Gastrocnemius medialis (tissue), 4 donors: ENCODE measurements at regions not wholly inside any gene's neighbourhood (a gene's known extent, or its start where the extent isn't known, plus 50 kb on each side); places are given as distances from the start of the nearest gene placed in this dataset.

Experiments used
- POLR2A ChIP-seq, 2 donors: fragments of 450-650 bp; IDR thresholded peaks; one replicate each; pipeline ENCODE4 v1.6.1; 2017; ENCODE audit warnings: antibody characterized with exemption in 2 of 2, mild to moderate bottlenecking in 2 of 2, moderate library complexity in 2 of 2
- TF ChIP-seq, protein P1 (sequence below), 5 experiments: fragments of 450-650 bp in 3 of 5; fragments of 200-600 bp in 2 of 5; sonication (generic) in 2 of 5; IDR thresholded peaks in 4 of 5; conservative IDR thresholded peaks in 1 of 5; 1 replicate in 4 of 5; 2 replicates in 1 of 5; pipeline ENCODE4 v1.5.1; 2016 to 2019; ENCODE audit warnings: antibody characterized with exemption in 5 of 5, mild to moderate bottlenecking in 3 of 5, moderate library complexity in 3 of 5

DNA sequence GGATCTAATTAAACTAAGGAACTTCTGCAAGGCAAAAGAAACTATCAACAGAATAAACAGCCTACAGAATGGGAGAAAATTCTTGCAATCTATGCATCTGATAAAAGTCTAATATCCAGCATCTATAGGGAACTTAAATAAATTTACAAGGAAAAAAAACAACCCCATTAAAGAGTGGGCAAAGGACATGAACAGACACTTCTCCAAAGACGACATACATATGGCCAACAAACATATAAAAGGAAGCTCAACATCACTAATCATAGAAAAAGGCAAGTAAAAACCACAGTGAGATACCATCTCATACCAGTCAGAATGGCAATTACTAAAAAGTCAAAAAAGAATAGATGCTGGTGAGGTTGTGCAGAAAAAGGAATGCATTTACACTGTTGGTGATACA, 134.8 kb upstream of the PAQR3 start:
- TF ChIP-seq, protein P1, sequence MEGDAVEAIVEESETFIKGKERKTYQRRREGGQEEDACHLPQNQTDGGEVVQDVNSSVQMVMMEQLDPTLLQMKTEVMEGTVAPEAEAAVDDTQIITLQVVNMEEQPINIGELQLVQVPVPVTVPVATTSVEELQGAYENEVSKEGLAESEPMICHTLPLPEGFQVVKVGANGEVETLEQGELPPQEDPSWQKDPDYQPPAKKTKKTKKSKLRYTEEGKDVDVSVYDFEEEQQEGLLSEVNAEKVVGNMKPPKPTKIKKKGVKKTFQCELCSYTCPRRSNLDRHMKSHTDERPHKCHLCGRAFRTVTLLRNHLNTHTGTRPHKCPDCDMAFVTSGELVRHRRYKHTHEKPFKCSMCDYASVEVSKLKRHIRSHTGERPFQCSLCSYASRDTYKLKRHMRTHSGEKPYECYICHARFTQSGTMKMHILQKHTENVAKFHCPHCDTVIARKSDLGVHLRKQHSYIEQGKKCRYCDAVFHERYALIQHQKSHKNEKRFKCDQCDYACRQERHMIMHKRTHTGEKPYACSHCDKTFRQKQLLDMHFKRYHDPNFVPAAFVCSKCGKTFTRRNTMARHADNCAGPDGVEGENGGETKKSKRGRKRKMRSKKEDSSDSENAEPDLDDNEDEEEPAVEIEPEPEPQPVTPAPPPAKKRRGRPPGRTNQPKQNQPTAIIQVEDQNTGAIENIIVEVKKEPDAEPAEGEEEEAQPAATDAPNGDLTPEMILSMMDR (IDR thresholded peaks at IDR 0.05 in 4 of 5, conservative IDR thresholded peaks at IDR 0.05 in 1 of 5): no peak
- TF ChIP-seq POLR2A (IDR thresholded peaks at IDR 0.05): no peak
